Astrocyte of the spinal cord (primary cell): ENCODE measurements at regions not wholly inside any gene's neighbourhood (a gene's known extent, or its start where the extent isn't known, plus 50 kb on each side); places are given as distances from the start of the nearest gene placed in this dataset.

Experiments
- DNase-seq: peaks from one replicate; pipeline ENCODE4 v3.0.0; 2011; ENCODE audit warnings: low read depth, low spot score
- H3K4me3 ChIP-seq: 2 replicates; pipeline ENCODE4 v1.5.1; 2011; ENCODE audit warnings: low read depth, mild to moderate bottlenecking, low read length, moderate library complexity
- in situ Hi-C: cut with HindIII; loops from 2 replicates; pipeline ENCODE4 v1.10.0; 2017; ENCODE audit warnings: low sequenced_read_pairs
- TF ChIP-seq, protein P1 (sequence below): IDR thresholded peaks from 2 replicates; pipeline ENCODE4 v1.5.1; 2012; ENCODE audit warnings: low read depth, mild to moderate bottlenecking, low read length, inconsistent platforms

DNA sequence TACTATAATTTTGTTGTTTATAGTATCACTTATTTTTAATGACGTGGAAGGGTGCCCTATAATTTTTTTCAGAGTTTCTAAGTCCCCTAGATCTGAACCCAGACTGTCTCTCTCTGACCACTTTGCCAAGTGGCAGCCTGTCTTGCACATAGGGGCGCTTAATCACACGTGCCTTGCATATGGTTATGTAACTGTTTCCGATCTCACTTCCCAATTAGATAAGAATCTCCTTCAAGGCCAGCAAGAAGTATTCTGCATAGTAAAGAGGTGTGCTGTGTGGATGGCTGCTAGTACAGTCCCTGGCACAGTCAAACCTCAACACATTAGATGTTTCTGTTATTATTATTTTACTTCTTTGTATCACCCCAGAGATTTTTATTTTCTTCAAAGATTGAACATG is 197.8 kb upstream of the SIX2 start:
- DNase-seq, result no peak
- no peak overlapping the region for H3K4me3 ChIP-seq
- TF ChIP-seq, protein P1, sequence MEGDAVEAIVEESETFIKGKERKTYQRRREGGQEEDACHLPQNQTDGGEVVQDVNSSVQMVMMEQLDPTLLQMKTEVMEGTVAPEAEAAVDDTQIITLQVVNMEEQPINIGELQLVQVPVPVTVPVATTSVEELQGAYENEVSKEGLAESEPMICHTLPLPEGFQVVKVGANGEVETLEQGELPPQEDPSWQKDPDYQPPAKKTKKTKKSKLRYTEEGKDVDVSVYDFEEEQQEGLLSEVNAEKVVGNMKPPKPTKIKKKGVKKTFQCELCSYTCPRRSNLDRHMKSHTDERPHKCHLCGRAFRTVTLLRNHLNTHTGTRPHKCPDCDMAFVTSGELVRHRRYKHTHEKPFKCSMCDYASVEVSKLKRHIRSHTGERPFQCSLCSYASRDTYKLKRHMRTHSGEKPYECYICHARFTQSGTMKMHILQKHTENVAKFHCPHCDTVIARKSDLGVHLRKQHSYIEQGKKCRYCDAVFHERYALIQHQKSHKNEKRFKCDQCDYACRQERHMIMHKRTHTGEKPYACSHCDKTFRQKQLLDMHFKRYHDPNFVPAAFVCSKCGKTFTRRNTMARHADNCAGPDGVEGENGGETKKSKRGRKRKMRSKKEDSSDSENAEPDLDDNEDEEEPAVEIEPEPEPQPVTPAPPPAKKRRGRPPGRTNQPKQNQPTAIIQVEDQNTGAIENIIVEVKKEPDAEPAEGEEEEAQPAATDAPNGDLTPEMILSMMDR, result no peak
- in situ Hi-C loops, result no loop called here

DNA sequence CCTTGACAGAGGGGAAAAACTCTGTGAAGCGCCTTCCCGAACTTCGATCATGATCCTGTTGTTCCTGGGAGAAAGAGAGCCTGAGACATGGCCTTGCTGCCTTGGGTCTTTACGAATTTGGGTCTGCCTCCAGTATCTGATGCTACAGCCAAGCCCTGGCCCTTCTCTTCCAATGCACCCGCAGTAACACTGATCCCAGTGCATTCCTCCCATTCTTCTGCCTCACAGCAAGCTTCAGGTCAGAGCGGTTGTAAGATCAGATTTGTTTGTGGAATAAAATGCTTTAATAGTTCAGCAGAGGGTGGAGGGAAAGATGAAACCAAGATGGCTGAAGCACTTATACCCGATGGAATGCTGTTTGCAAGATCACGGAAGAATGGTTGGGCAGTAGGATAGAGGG is 196.7 kb upstream of the SIX2 start:
- TF ChIP-seq, protein P1, result no peak
- H3K4me3 ChIP-seq, result no peak overlapping the region
- no peak for DNase-seq
- in situ Hi-C loops, result no loop called here

DNA sequence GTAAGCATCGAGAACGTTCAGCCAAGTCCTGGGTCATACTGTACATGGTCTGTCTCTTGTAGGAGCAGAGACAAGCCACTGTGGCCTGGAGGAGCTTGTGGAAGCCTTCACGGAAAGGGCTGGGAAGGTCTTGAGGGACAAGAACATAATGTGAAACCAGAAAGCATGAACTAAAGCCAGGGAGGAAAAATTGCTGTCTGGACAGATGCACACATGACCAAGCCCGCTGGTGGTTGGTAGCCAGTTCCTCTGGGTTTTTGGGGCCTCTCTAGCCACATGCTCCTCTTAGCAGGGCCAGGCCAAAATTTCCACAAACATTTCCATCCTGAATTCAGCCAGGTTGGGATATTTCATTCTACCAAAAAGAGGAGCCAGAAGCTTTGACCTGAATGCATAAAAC is 196.2 kb upstream of the SIX2 start:
- in situ Hi-C loops, result no loop called here

DNA sequence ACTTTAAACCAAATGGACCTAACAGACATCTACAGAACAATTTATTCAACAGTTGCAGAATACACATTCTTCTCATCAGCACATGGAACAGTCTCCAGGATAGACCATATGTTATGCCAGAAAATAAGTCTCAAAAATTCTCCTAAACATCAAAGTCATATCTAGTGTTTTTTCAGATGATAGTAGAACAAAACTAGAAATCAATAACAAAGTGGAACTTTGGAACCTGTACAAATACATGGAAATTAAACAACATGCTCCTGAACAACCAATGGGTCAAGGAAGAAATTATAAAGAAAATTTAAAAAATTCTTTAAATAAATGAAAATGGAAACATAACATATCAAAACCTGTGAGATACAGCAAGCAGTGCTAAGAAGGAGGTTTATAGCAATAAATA is 194.1 kb upstream of the SIX2 start:
- TF ChIP-seq, protein P1, result no peak

More for the DNA sequence above, 196.2 kb upstream of the SIX2 start:
- H3K4me3 ChIP-seq, result no peak overlapping the region
- TF ChIP-seq, protein P1, result no peak
- no peak for DNase-seq

DNA sequence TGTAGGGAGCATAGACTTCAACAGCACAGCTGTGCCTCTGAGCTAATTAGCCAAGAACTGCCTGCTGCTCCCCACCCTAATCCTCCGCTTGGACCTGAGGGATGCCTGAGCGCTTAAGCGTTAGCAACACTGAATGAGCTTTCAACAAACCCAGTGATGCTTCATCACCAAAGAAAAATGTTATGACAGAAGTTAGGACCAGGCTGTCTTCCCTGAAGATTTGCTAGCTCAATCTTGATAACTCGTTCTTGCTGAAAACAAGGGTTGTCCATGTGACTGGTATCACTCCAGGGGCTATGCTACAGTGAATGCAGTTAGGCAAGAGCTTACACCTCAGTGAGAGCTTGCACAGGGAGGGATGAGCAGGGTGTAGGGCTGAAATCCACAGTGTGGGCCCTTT is 190.7 kb upstream of the SIX2 start:
- no peak for DNase-seq

More for the DNA sequence above, 194.1 kb upstream of the SIX2 start:
- in situ Hi-C loops, result no loop called here
- no peak overlapping the region for H3K4me3 ChIP-seq
- no peak for DNase-seq

DNA sequence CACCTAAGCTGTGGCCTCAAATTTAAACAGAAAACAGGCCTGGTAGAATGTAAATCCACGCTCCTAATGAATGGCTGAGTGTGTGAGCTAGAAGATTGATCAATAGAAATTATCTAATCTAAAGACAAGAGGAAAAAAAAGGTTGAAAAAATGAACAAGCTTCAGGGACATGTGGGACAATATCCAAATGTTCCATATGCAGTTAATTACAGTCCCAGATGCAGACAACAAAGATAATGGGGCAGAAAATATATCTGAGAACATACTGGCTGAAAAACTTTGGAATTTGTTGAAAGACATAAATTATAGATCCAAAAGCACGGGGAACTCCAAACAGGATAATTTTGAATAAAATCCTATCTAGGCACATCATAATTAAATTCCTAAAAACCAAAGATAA is 186.7 kb upstream of the SIX2 start:
- in situ Hi-C loops, result no loop called here
- no peak for DNase-seq
- no peak overlapping the region for H3K4me3 ChIP-seq
- TF ChIP-seq, protein P1, result no peak

More for the DNA sequence above, 190.7 kb upstream of the SIX2 start:
- in situ Hi-C loops, result no loop called here
- no peak overlapping the region for H3K4me3 ChIP-seq
- TF ChIP-seq, protein P1, result no peak

DNA sequence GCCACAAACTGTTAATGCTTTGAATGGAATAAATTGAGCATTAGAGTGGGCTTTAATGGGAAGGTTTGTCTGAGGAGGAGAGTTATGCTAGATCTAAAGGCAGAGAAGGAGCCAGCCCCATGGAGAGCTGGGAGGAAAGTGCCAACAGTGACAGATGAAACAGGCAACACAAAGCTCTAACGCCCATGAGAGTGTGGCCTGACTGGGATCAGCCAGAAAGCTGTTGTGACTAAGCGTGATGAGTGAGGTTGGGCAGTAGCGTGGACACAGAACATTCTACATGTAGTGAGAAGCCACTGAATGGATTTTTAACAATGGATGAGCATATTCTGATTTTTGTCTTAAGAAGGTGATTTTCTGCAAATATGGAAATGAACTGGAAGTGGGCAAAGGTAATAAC is 185.3 kb upstream of the SIX2 start:
- H3K4me3 ChIP-seq, result no peak overlapping the region
- TF ChIP-seq, protein P1, result no peak
- in situ Hi-C loops, result no loop called here
- DNase-seq, result no peak
